Thoracic aorta (tissue), 2 donors: ENCODE measurements at regions not wholly inside any gene's neighbourhood (a gene's known extent, or its start where the extent isn't known, plus 50 kb on each side); places are given as distances from the start of the nearest gene placed in this dataset.

ENCODE experiments used
- ATAC-seq: fragments of 150-250 bp; one replicate; pipeline ENCODE4 v1.8.0; 2017; ENCODE audit warnings: low read depth; ENCODE audit not compliant: insufficient number of reproducible peaks, low FRiP score
- DNase-seq: peaks from one replicate; pipeline ENCODE4 v3.0.0-alpha.2; 2020; ENCODE audit warnings: low spot score
- H3K27ac ChIP-seq, 2 donors: fragments of 200-600 bp; sonication (generic); 1 replicate in 1 of 2; 2 replicates in 1 of 2; pipeline ENCODE4 v1.5.1; 2016; ENCODE audit warnings: mild to moderate bottlenecking in 2 of 2, moderate library complexity in 2 of 2
- H3K27me3 ChIP-seq: fragments of 200-600 bp; sonication (generic); replicated peaks from 2 replicates; pipeline ENCODE4 v1.6.0; 2016; ENCODE audit warnings: mild to moderate bottlenecking; ENCODE audit not compliant: insufficient read depth
- H3K36me3 ChIP-seq: fragments of 200-600 bp; sonication (generic); one replicate; pipeline ENCODE4 v1.5.1; 2016
- H3K4me1 ChIP-seq, 2 donors: fragments of 200-600 bp; sonication (generic); 1 replicate in 1 of 2; 2 replicates in 1 of 2; pipeline versions ENCODE4 v1.5.1 to v1.6.0; 2016; ENCODE audit warnings: low read depth in 2 of 2, mild to moderate bottlenecking in 1 of 2; ENCODE audit not compliant: control insufficient read depth in 1 of 2
- H3K4me3 ChIP-seq: fragments of 200-600 bp; sonication (generic); 2 replicates; pipeline ENCODE4 v1.5.1; 2016; ENCODE audit warnings: mild to moderate bottlenecking
- H3K9me3 ChIP-seq: fragments of 200-600 bp; sonication (generic); 2 replicates; pipeline ENCODE4 v1.5.1; 2016
- CTCF ChIP-seq: fragments of 200-600 bp; sonication (generic); IDR thresholded peaks from one replicate; pipeline ENCODE4 v1.5.1; 2019; ENCODE audit warnings: antibody characterized with exemption

- Histone ChIP-seq H3K27me3 (no peaks in the 10 kb centered on the region), H3K27ac (no peak overlapping the region), H3K9me3 (no peaks in the 10 kb centered on the region), H3K36me3 (no peaks in the 10 kb centered on the region), H3K4me3 (no peak overlapping the region), H3K4me1 (peaks cover 0 to 15% of the 10 kb centered on the region in 2 donors)
- DNase-seq, result no peak
- no peak for ATAC-seq
- TF ChIP-seq CTCF, result no peak
These were observed 185.8 kb downstream of the HGF start for GRCh38 chr7:81583882-81584533.

GRCh38 chr7:81583090-81583489, 186.8 kb downstream of the HGF start:
- H3K27me3 ChIP-seq, result no peaks in the 10 kb centered on the region
- peaks cover 0 to 15% of the 10 kb centered on the region in 2 donors for H3K4me1 ChIP-seq
- ATAC-seq (no peak), DNase-seq (no peak)
- no peak for TF ChIP-seq CTCF
- H3K36me3 ChIP-seq, result no peaks in the 10 kb centered on the region
- no peaks in the 10 kb centered on the region for H3K9me3 ChIP-seq
- no peak overlapping the region for H3K27ac ChIP-seq
- no peak overlapping the region for H3K4me3 ChIP-seq

DNA sequence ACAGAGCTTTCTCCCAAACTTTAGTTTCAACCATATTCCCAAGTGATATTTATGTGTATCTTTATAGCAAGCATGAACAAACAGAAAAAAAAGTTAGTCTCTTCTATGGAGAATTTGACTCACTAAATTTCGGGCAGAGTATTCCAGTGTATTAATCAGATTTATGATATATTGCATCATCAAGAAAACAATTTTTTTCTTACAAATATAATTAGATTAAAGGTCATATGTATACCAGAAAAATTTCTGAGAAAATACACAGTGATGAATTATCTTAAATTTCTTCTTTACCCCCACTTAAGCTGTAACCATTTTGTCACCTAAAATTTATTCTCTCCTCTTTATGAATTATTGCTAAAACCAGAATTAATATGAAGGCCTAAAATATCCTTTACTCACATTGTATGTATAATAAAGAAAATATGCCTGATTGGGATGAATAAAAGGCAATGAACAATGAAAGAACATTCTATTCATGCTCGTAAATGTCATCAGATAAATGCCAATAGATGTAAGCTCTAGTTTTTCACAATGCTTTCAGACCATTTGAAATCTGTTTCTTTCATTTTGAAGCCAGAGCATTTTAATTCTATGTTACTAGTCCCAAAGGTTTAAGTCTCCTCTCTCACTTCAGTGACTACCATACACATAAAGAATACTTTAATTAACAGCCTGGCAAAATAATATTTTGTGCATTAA, 192.1 kb downstream of the HGF start:
- no peak for TF ChIP-seq CTCF
- no peaks in the 10 kb centered on the region for H3K4me1 ChIP-seq
- H3K9me3 ChIP-seq, result no peaks in the 10 kb centered on the region
- H3K27me3 ChIP-seq, result no peaks in the 10 kb centered on the region
- no peak overlapping the region for H3K27ac ChIP-seq
- DNase-seq (no peak), ATAC-seq (no peak)
- no peaks in the 10 kb centered on the region for H3K36me3 ChIP-seq
- H3K4me3 ChIP-seq, result no peak overlapping the region

DNA sequence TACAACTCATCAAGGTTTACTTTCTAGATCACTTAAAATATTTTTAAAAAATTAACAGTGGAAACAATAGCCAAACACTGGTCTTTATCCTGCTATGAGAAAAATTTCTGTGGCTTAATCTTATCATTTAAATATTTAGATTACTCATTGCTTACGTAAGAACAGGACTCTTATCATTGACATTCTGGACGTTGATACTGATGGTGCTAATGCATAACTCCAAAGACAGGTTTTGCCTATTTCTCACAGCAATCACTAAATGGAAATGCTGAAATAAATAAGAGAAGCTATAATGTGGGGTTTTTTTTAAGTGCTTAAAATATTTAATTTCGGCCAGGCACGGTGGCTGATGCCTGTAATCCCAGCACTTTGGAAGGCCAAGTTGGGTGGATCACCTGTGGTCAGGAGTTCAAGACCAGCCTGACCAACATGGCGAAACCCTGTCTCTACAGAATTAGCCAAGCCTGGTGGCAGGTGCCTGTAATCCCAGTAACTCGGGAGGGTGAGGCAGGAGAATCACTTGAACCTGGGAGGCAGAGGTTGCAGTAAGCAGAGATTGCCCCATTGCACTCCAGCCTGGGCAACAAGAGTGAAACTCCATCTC, 195.0 kb downstream of the HGF start:
- TF ChIP-seq CTCF, result no peak
- DNase-seq (no peak), ATAC-seq (no peak)
- Histone ChIP-seq H3K27me3 (no peaks in the 10 kb centered on the region), H3K36me3 (no peaks in the 10 kb centered on the region), H3K27ac (no peak overlapping the region), H3K4me1 (no peaks in the 10 kb centered on the region), H3K9me3 (no peaks in the 10 kb centered on the region), H3K4me3 (no peak overlapping the region)

- H3K27me3 ChIP-seq, result no peaks in the 10 kb centered on the region
- H3K9me3 ChIP-seq, result no peaks in the 10 kb centered on the region
- TF ChIP-seq CTCF, result no peak
- H3K4me1 ChIP-seq, result no peaks in the 10 kb centered on the region
- no peak overlapping the region for H3K4me3 ChIP-seq
- H3K36me3 ChIP-seq, result no peaks in the 10 kb centered on the region
- no peak overlapping the region for H3K27ac ChIP-seq
- ATAC-seq (no peak), DNase-seq (no peak)
These were observed 195.9 kb downstream of the HGF start for GRCh38 chr7:81573932-81574331.
